ENCODE measurements at regions not wholly inside any gene's neighbourhood (a gene's known extent, or its start where the extent isn't known, plus 50 kb on each side); places are given as distances from the start of the nearest gene placed in this dataset.

Small RNA genes in the stretch of these regions (small RNA-seq; reads per million reads assigned to genes)
- gene RNA5SP455 = 0 reads per million in 3 donors
